CD8-positive, alpha-beta memory T cell (primary cell): ENCODE measurements at regions not wholly inside any gene's neighbourhood (a gene's known extent, or its start where the extent isn't known, plus 50 kb on each side); places are given as distances from the start of the nearest gene placed in this dataset.
"Not testable (repeated sequence)": the region's sequence is repeated elsewhere in the genome, so short reads cannot be mapped to it uniquely, and the experiment has no call there.

Source experiments
- CTCF ChIA-PET: fragments of 350-600 bp; sonication (Branson Sonifier 250); formaldehyde crosslinking; loops from one replicate; lab custom pipeline; 2021; ENCODE audit warnings: antibody characterized with exemption; lab: Charles Lee
- POLR2A ChIA-PET: fragments of 350-600 bp; sonication (Branson Sonifier 250); formaldehyde crosslinking; loops from one replicate; lab custom pipeline; 2021; ENCODE audit warnings: antibody characterized with exemption; lab: Charles Lee
- DNase-seq, 5 donors: peaks; one replicate each; pipeline versions ENCODE4 v3.0.0 to v3.0.0-alpha.2; 2020 to 2022; ENCODE audit warnings: mixed read lengths in 1 of 5
- H3K27ac ChIP-seq: one replicate; pipeline ENCODE4 v1.7.0; 2013; ENCODE audit warnings: low read depth, mild to moderate bottlenecking, low read length, moderate library complexity
- H3K27me3 ChIP-seq: 2 replicates; pipeline ENCODE4 v1.7.0; 2013; ENCODE audit warnings: low read length, mild to moderate bottlenecking; ENCODE audit not compliant: insufficient read depth, poor library complexity, severe bottlenecking
- H3K36me3 ChIP-seq: 2 replicates; pipeline ENCODE4 v1.7.0; 2013; ENCODE audit warnings: mild to moderate bottlenecking, low read length, moderate library complexity; ENCODE audit not compliant: insufficient read depth
- H3K4me1 ChIP-seq: 2 replicates; pipeline ENCODE4 v1.7.0; 2013; ENCODE audit warnings: mild to moderate bottlenecking, low read length, moderate library complexity; ENCODE audit not compliant: insufficient read depth
- H3K4me3 ChIP-seq: 2 replicates; pipeline ENCODE4 v1.7.0; 2013; ENCODE audit warnings: mild to moderate bottlenecking, low read length
- H3K9me3 ChIP-seq: 2 replicates; pipeline ENCODE4 v1.7.0; 2013; ENCODE audit warnings: mild to moderate bottlenecking, low read length
- H3K27ac Mint-ChIP-seq, 8 donors: one replicate each; pipeline ENCODE4 v1.8.0; 2020 to 2021; ENCODE audit warnings: mixed read lengths in 8 of 8, mild to moderate bottlenecking in 6 of 8, inconsistent platforms in 3 of 8, moderate library complexity in 3 of 8
- H3K27me3 Mint-ChIP-seq, 2 donors: one replicate each; pipeline ENCODE4 v1.8.0; 2020 to 2021; ENCODE audit warnings: mixed read lengths in 2 of 2, mild to moderate bottlenecking in 1 of 2, moderate library complexity in 1 of 2
- H3K36me3 Mint-ChIP-seq, 3 donors: one replicate each; pipeline ENCODE4 v1.8.0; 2020 to 2021; ENCODE audit warnings: mixed read lengths in 3 of 3, inconsistent platforms in 1 of 3, mild to moderate bottlenecking in 1 of 3
- H3K4me1 Mint-ChIP-seq, 3 donors: one replicate each; pipeline ENCODE4 v1.8.0; 2020 to 2021; ENCODE audit warnings: mixed read lengths in 3 of 3, inconsistent platforms in 1 of 3, mild to moderate bottlenecking in 1 of 3
- H3K4me3 Mint-ChIP-seq, 7 donors: one replicate each; pipeline ENCODE4 v1.8.0; 2020 to 2021; ENCODE audit warnings: mixed read lengths in 7 of 7, mild to moderate bottlenecking in 6 of 7, moderate library complexity in 4 of 7, inconsistent platforms in 2 of 7
- H3K9me3 Mint-ChIP-seq, 5 donors: one replicate each; pipeline ENCODE4 v1.8.0; 2020 to 2022; ENCODE audit warnings: mixed read lengths in 5 of 5, mild to moderate bottlenecking in 3 of 5, moderate library complexity in 2 of 5, inconsistent platforms in 1 of 5

DNA sequence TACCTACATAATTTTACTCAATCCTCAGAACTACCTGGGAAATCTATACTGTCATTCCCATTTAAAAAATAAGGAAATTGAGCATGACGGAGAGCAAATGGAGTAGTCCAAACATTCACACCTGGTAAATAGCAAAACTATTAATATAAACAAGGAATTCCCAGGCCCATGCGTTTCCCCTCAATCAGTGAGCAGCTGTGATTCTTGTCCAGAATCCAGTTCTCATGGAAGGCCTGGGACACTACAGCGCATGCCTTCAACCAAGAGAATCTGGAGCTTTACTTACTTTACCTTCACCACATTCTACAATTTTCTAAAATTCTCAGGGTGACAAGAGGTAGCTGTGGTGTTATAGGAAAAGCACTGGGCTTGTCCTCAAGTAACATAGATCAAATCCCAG is 259.0 kb downstream of the LRATD1 start:
- ChIA-PET POLR2A (no interaction called here), CTCF (no interaction called here)
- H3K36me3 Mint-ChIP-seq, result no peaks in the 10 kb centered on the region
- H3K4me1 Mint-ChIP-seq, result no peaks in the 10 kb centered on the region
- no peaks in the 10 kb centered on the region for H3K9me3 ChIP-seq
- H3K27me3 Mint-ChIP-seq, result peaks cover 0 to 2% of the 10 kb centered on the region in 2 donors
- no peak overlapping the region for H3K4me3 ChIP-seq
- no peaks in the 10 kb centered on the region for H3K4me1 ChIP-seq
- no peak for DNase-seq
- no peaks in the 10 kb centered on the region for H3K27me3 ChIP-seq
- no peak overlapping the region for H3K27ac Mint-ChIP-seq
- H3K4me3 Mint-ChIP-seq, result no peak overlapping the region
- no peaks in the 10 kb centered on the region for H3K36me3 ChIP-seq
- no peak overlapping the region for H3K27ac ChIP-seq
- H3K9me3 Mint-ChIP-seq, result peaks cover 0 to 2% (median 0%) of the 10 kb centered on the region in 5 donors

DNA sequence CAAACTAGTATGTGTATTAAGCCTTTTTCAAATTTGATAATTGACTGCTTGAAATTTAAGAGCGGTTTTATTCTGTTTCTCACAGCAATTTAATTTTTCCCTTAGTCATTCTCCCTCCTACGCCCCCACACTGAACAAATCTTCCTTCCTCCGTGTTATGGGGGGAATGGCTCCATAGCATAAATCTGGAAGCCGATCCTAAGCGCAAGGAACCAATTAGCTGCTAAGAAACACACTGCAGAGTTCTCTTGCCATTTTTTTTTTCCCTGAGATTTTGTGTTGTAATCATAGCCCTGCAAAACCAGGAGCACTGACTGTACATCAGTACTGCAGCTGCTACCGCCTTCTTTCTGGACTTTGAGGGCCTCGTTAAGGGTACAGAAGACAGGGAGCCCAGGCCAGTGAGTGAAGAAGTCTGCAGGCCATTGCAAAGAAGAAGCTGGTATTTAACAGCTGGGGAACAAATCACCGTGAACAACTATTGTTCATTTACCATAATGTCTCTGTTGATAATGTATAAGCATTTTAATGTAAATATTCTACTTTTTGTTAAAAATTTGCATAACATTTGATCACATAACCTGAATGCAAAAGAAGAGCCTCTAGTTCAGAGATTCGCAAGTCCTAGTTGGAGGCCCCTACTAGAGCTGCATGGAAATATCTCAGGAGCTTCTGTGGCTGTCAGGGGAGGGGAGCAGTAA is 264.0 kb downstream of the LRATD1 start:
- no peaks in the 10 kb centered on the region for H3K36me3 ChIP-seq
- Mint-ChIP-seq H3K36me3 (no peaks in the 10 kb centered on the region), H3K27ac (no peak overlapping the region), H3K4me1 (no peaks in the 10 kb centered on the region), H3K27me3 (peaks cover 5 to 8% of the 10 kb centered on the region in 2 donors), H3K9me3 (peaks cover 0 to 4% (median 0%) of the 10 kb centered on the region in 5 donors), H3K4me3 (no peak overlapping the region)
- ChIA-PET POLR2A (no interaction called here), CTCF (interaction anchor here (1.6 kb wide), 1 partner anchor 18 kb away, joined by 4 read pairs; no protein-coding TSS in a partner anchor)
- H3K27ac ChIP-seq, result no peak overlapping the region
- no peaks in the 10 kb centered on the region for H3K4me1 ChIP-seq
- no peaks in the 10 kb centered on the region for H3K9me3 ChIP-seq
- no peak overlapping the region for H3K4me3 ChIP-seq
- no peak for DNase-seq
- no peaks in the 10 kb centered on the region for H3K27me3 ChIP-seq

DNA sequence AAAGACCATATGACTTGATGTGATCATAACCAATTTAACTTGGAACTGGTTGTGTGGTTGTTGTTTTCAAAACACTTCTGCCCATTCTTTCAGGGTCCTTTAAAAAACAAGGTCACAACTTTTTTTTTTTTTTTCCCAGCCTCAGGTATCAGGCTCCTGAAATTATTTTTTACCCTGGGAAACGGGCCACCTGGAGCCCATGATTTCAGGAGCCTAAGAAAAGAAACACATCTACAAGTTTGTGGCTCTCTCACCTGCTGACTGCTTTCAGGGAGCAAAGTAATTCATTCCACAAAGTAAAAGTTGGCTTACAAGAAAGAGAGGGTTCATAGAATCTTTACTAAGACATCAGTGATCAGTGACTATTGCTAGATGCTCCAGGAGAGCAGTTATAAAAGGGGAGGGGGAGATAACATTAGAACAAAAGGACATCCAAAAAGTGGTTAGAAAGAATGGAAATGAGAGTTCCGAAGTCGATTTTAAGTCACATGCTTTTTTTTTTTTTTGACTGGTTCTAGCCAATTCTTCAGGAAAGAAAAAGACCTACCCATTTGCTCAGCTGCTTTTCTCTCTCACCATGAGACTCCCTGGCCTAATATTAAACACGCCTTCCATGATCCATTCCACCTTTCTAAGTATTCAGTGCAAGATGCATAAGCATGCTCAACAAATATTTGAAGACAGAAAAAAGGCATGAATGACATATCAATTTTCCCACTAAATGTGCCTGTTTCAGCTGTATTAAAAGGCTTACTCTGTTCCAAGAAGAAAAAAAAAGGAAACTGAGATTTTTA is 267.3 kb downstream of the LRATD1 start:
- ChIA-PET POLR2A (no interaction called here), CTCF (no interaction called here)
- Histone ChIP-seq H3K9me3 (no peaks in the 10 kb centered on the region), H3K36me3 (no peaks in the 10 kb centered on the region), H3K4me3 (no peak overlapping the region), H3K27me3 (no peaks in the 10 kb centered on the region), H3K27ac (no peak overlapping the region), H3K4me1 (no peaks in the 10 kb centered on the region)
- H3K9me3 Mint-ChIP-seq, result peaks cover 0 to 4% (median 2%) of the 10 kb centered on the region in 5 donors
- no peaks in the 10 kb centered on the region for H3K4me1 Mint-ChIP-seq
- H3K36me3 Mint-ChIP-seq, result no peaks in the 10 kb centered on the region
- DNase-seq, result no peak
- peaks cover 3 to 8% of the 10 kb centered on the region in 2 donors for H3K27me3 Mint-ChIP-seq
- H3K4me3 Mint-ChIP-seq, result no peak overlapping the region
- H3K27ac Mint-ChIP-seq, result no peak overlapping the region

GRCh38 chr2:14901737-14902136 is 269.2 kb downstream of the LRATD1 start:
- H3K36me3 ChIP-seq, result no peaks in the 10 kb centered on the region
- CTCF ChIA-PET, result no interaction called here
- H3K27me3 Mint-ChIP-seq, result peaks cover 4 to 8% of the 10 kb centered on the region in 2 donors

DNA sequence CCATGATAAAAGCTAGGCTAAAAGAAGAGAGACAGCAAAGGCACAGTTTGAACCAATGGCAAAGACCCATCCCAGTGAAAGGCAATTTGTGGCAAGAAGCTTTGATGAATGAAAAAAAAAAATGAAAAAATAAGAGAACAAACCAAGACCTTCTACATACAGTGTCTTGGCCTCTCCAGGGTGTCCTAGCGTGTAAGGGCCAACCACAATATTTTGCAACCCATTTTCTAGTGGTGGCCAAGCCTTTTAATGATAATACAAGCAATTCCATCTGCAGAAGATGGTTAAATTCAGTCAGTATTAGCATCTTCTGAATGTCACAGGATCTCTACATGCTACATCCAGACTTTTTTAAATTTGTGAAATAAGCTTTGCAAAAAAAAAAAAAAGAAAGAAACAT is 270.4 kb downstream of the LRATD1 start:
- no peaks in the 10 kb centered on the region for H3K4me1 Mint-ChIP-seq
- peaks cover 0 to 8% (median 1%) of the 10 kb centered on the region in 5 donors for H3K9me3 Mint-ChIP-seq
- Histone ChIP-seq H3K4me1 (no peaks in the 10 kb centered on the region), H3K27ac (no peak overlapping the region), H3K9me3 (no peaks in the 10 kb centered on the region), H3K36me3 (no peaks in the 10 kb centered on the region), H3K27me3 (no peaks in the 10 kb centered on the region), H3K4me3 (no peak overlapping the region)
- peaks cover 4 to 8% of the 10 kb centered on the region in 2 donors for H3K27me3 Mint-ChIP-seq
- CTCF ChIA-PET, result no interaction called here
- H3K27ac Mint-ChIP-seq, result no peak overlapping the region
- POLR2A ChIA-PET, result no interaction called here
- H3K36me3 Mint-ChIP-seq, result no peaks in the 10 kb centered on the region
- no peak for DNase-seq
- no peak overlapping the region for H3K4me3 Mint-ChIP-seq

More at GRCh38 chr2:14901737-14902136, 269.2 kb downstream of the LRATD1 start:
- Histone ChIP-seq H3K27me3 (no peaks in the 10 kb centered on the region), H3K27ac (no peak overlapping the region), H3K4me3 (no peak overlapping the region), H3K4me1 (no peaks in the 10 kb centered on the region), H3K9me3 (no peaks in the 10 kb centered on the region)
- Mint-ChIP-seq H3K4me3 (no peak overlapping the region), H3K4me1 (no peaks in the 10 kb centered on the region), H3K27ac (no peak overlapping the region), H3K9me3 (peaks cover 0 to 8% (median 2%) of the 10 kb centered on the region in 5 donors), H3K36me3 (no peaks in the 10 kb centered on the region)
- POLR2A ChIA-PET, result no interaction called here
- no peak for DNase-seq

DNA sequence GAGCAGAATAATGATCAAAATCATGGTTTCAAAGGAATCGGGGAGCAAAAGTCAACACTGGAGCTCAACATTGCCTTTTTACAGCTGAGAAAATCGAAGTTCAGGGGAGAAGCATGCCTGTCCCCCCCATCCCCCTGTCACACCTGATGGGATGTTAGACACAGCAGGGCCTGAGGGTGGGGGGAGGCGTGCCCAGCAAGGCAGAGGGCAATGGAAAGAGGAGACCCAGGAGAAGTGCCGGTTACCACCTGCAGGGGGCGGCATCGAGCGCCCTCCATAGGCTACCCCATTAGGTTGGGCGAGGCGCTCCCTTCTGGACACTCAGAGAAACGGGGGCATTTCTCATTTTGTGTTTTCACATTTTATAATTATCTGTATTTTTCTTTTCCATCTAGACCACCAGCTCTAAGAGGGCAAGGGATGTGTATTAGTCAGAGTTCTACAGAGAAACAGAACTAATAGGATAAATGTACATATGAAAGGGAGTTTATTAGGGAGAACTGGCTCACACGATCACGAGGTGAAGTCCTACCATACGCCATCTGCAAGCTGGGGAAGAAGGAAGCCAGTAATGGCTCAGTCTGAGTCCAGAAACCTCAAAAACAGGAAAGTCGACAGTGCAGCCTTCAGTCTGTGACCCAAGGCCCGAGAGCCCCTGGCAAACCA is 271.3 kb downstream of the LRATD1 start:
- POLR2A ChIA-PET, result no interaction called here
- H3K4me1 Mint-ChIP-seq, result no peaks in the 10 kb centered on the region
- Histone ChIP-seq H3K27ac (no peak overlapping the region), H3K4me3 (no peak overlapping the region), H3K36me3 (no peaks in the 10 kb centered on the region), H3K4me1 (no peaks in the 10 kb centered on the region), H3K27me3 (no peaks in the 10 kb centered on the region), H3K9me3 (no peaks in the 10 kb centered on the region)
- peak; percentile 1 to 51 (median 10) for DNase-seq
- no peak overlapping the region for H3K4me3 Mint-ChIP-seq
- peaks cover 4 to 5% of the 10 kb centered on the region in 2 donors for H3K27me3 Mint-ChIP-seq
- H3K27ac Mint-ChIP-seq, result peak overlapping the region in 1 of 8 donors; percentile 93
- CTCF ChIA-PET, result no interaction called here
- H3K9me3 Mint-ChIP-seq, result peaks cover 0 to 8% (median 1%) of the 10 kb centered on the region in 5 donors
- no peaks in the 10 kb centered on the region for H3K36me3 Mint-ChIP-seq

GRCh38 chr2:14904378-14904777 is 271.9 kb downstream of the LRATD1 start:
- H3K4me3 Mint-ChIP-seq, H3K36me3 Mint-ChIP-seq, H3K4me1 Mint-ChIP-seq, H3K27ac ChIP-seq, H3K9me3 ChIP-seq, H3K36me3 ChIP-seq, H3K4me3 ChIP-seq, H3K27me3 ChIP-seq, H3K27me3 Mint-ChIP-seq, H3K9me3 Mint-ChIP-seq, DNase-seq, POLR2A ChIA-PET, H3K4me1 ChIP-seq, CTCF ChIA-PET: not testable (repeated sequence)
- peak overlapping the region in 1 of 8 donors; percentile 93 for H3K27ac Mint-ChIP-seq

DNA sequence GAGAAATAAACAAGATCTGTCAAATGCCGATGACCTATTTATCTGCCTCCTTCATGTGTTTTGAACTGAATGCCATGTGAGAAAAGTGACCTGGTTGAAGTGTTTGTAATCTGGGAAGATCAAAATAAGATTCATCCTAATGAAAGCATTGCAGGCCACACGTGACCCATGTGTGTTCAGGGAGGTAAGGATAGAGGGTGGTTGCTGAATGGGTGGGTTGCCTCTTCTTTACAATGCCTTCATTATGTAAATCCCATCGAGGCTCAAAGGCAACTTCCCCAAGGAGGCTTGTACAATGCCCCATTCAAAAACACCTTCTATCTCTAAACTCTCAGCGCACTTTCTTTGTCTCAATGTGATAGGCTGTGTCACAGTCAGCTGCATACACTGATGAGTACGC is 273.1 kb downstream of the LRATD1 start:
- no peak overlapping the region for H3K27ac ChIP-seq
- POLR2A ChIA-PET, result no interaction called here
- Mint-ChIP-seq H3K27me3 (peaks cover 0 to 1% of the 10 kb centered on the region in 2 donors), H3K9me3 (peaks cover 0 to 8% (median 0%) of the 10 kb centered on the region in 5 donors), H3K4me1 (no peaks in the 10 kb centered on the region), H3K4me3 (no peak overlapping the region), H3K36me3 (no peaks in the 10 kb centered on the region), H3K27ac (no peak overlapping the region)
- H3K27me3 ChIP-seq, result no peaks in the 10 kb centered on the region
- no peak for DNase-seq
- H3K4me3 ChIP-seq, result no peak overlapping the region
- no peaks in the 10 kb centered on the region for H3K9me3 ChIP-seq
- no peaks in the 10 kb centered on the region for H3K36me3 ChIP-seq
- CTCF ChIA-PET, result no interaction called here
- H3K4me1 ChIP-seq, result no peaks in the 10 kb centered on the region
